H9 (cell line): ENCODE measurements at regions not wholly inside any gene's neighbourhood (a gene's known extent, or its start where the extent isn't known, plus 50 kb on each side); places are given as distances from the start of the nearest gene placed in this dataset.

Experiments used
- DNase-seq: peaks from one replicate; pipeline ENCODE4 v3.0.0-alpha.2; 2017
- H2AFZ ChIP-seq: one replicate; pipeline ENCODE4 v1.6.1; 2013; ENCODE audit warnings: mild to moderate bottlenecking, low read length, control low read depth, moderate library complexity
- H2AK5ac ChIP-seq: 2 replicates; pipeline ENCODE4 v1.6.1; 2013; ENCODE audit warnings: low read length, control low read depth, mixed read lengths; ENCODE audit not compliant: insufficient read length
- H2BK120ac ChIP-seq: one replicate; pipeline ENCODE4 v1.6.1; 2013; ENCODE audit warnings: low read depth, mild to moderate bottlenecking, low read length, control low read depth, inconsistent platforms; ENCODE audit not compliant: poor library complexity, severe bottlenecking
- H2BK12ac ChIP-seq: 2 replicates; pipeline ENCODE4 v1.6.1; 2013; ENCODE audit warnings: low read length, control low read depth, mixed read lengths, low read depth; ENCODE audit not compliant: insufficient read length
- H2BK15ac ChIP-seq: 2 replicates; pipeline ENCODE4 v1.6.1; 2013; ENCODE audit warnings: low read depth, low read length, control low read depth
- H2BK20ac ChIP-seq: one replicate; pipeline ENCODE4 v1.6.1; 2013; ENCODE audit warnings: low read depth, mild to moderate bottlenecking, low read length, control low read depth, inconsistent platforms; ENCODE audit not compliant: poor library complexity, severe bottlenecking
- H2BK5ac ChIP-seq: 2 replicates; pipeline ENCODE4 v1.6.1; 2013; ENCODE audit warnings: low read length, control low read depth, mixed read lengths; ENCODE audit not compliant: insufficient read length
- H3K14ac ChIP-seq: 2 replicates; pipeline ENCODE4 v1.6.1; 2013; ENCODE audit warnings: low read length, control low read depth; ENCODE audit not compliant: insufficient read depth
- H3K18ac ChIP-seq: 2 replicates; pipeline ENCODE4 v1.6.1; 2013; ENCODE audit warnings: low read depth, mild to moderate bottlenecking, mixed read lengths, low read length, control low read depth; ENCODE audit not compliant: insufficient read length
- H3K23ac ChIP-seq: 2 replicates; pipeline ENCODE4 v1.6.1; 2013; ENCODE audit warnings: low read length, control low read depth, mixed read lengths, low read depth; ENCODE audit not compliant: insufficient read length
- H3K23me2 ChIP-seq: 2 replicates; pipeline ENCODE4 v1.6.1; 2013; ENCODE audit warnings: low read depth, mild to moderate bottlenecking, mixed read lengths, low read length, control low read depth; ENCODE audit not compliant: insufficient read length, poor library complexity, severe bottlenecking
- H3K27ac ChIP-seq: 2 replicates; pipeline ENCODE4 v1.5.1; 2013; ENCODE audit warnings: low read length, control low read depth, mixed read lengths, low read depth; ENCODE audit not compliant: insufficient read length
- H3K27me3 ChIP-seq: 2 replicates; pipeline ENCODE4 v1.6.1; 2013; ENCODE audit warnings: low read length, control low read depth, inconsistent platforms; ENCODE audit not compliant: insufficient read depth
- H3K4ac ChIP-seq: 2 replicates; pipeline ENCODE4 v1.6.1; 2013; ENCODE audit warnings: low read depth, mild to moderate bottlenecking, control low read depth, inconsistent platforms, low read length, moderate library complexity
- H3K4me1 ChIP-seq: 2 replicates; pipeline ENCODE4 v1.6.1; 2013; ENCODE audit warnings: low read length, control low read depth, inconsistent platforms; ENCODE audit not compliant: insufficient read depth
- H3K4me2 ChIP-seq: 2 replicates; pipeline ENCODE4 v1.6.1; 2013; ENCODE audit warnings: low read length, control low read depth, mixed read lengths; ENCODE audit not compliant: insufficient read length, insufficient read depth
- H3K56ac ChIP-seq: 2 replicates; pipeline ENCODE4 v1.6.1; 2013; ENCODE audit warnings: low read depth, mild to moderate bottlenecking, mixed read lengths, low read length, control low read depth; ENCODE audit not compliant: insufficient read length
- H3K79me1 ChIP-seq: 2 replicates; pipeline ENCODE4 v1.6.1; 2013; ENCODE audit warnings: low read depth, mild to moderate bottlenecking, moderate library complexity, low read length, control low read depth, inconsistent platforms; ENCODE audit not compliant: insufficient read depth, poor library complexity, severe bottlenecking
- H3K79me2 ChIP-seq: 2 replicates; pipeline ENCODE4 v1.6.1; 2013; ENCODE audit warnings: low read length, control low read depth, inconsistent platforms; ENCODE audit not compliant: insufficient read depth
- H3K9ac ChIP-seq: 2 replicates; pipeline ENCODE4 v1.6.1; 2013; ENCODE audit warnings: low read length, control low read depth, mixed read lengths; ENCODE audit not compliant: insufficient read length; ENCODE audit errors: extremely low read depth
- H3K9me3 ChIP-seq: one replicate; pipeline ENCODE4 v1.6.1; 2013; ENCODE audit warnings: low read depth, low read length, inconsistent platforms; ENCODE audit not compliant: control insufficient read depth
- H3T11ph ChIP-seq: one replicate; pipeline ENCODE4 v1.6.1; 2013; ENCODE audit warnings: mild to moderate bottlenecking, low read length, control low read depth, inconsistent platforms
- H4K20me1 ChIP-seq: one replicate; pipeline ENCODE4 v1.6.1; 2013; ENCODE audit not compliant: control insufficient read depth, insufficient read length, insufficient read depth
- H4K5ac ChIP-seq: 2 replicates; pipeline ENCODE4 v1.6.1; 2013; ENCODE audit warnings: low read depth, mild to moderate bottlenecking, mixed read lengths, low read length, control low read depth; ENCODE audit not compliant: insufficient read length
- H4K8ac ChIP-seq: replicated peaks from 2 replicates; pipeline ENCODE4 v1.6.1; 2013; ENCODE audit warnings: low read length, control low read depth, mixed read lengths, low read depth; ENCODE audit not compliant: insufficient read length
- H4K91ac ChIP-seq: 2 replicates; pipeline ENCODE4 v1.6.1; 2013; ENCODE audit warnings: low read depth, mild to moderate bottlenecking, moderate library complexity, mixed read lengths, low read length, control low read depth; ENCODE audit not compliant: insufficient read length
- H3K27ac Mint-ChIP-seq, 3 experiments: 2 replicates in 2 of 3; 3 replicates in 1 of 3; pipeline ENCODE4 v1.8.0; 2020 to 2021; ENCODE audit warnings: mixed read lengths in 3 of 3, mild to moderate bottlenecking in 1 of 3, moderate library complexity in 1 of 3
- H3K27me3 Mint-ChIP-seq: 2 replicates; pipeline ENCODE4 v1.8.0; 2021; ENCODE audit warnings: low read depth, mild to moderate bottlenecking, moderate library complexity, mixed read lengths
- H3K36me3 Mint-ChIP-seq, 3 experiments: 2 replicates in 2 of 3; 3 replicates in 1 of 3; pipeline ENCODE4 v1.8.0; 2020 to 2021; ENCODE audit warnings: low read depth in 3 of 3, mixed read lengths in 3 of 3; ENCODE audit not compliant: insufficient read depth in 1 of 3
- H3K4me1 Mint-ChIP-seq, 2 experiments: 2 replicates each; pipeline ENCODE4 v1.8.0; 2020; ENCODE audit warnings: mixed read lengths in 2 of 2
- H3K4me3 Mint-ChIP-seq, 2 experiments: 2 replicates in 1 of 2; 3 replicates in 1 of 2; pipeline ENCODE4 v1.8.0; 2020 to 2021; ENCODE audit warnings: mild to moderate bottlenecking in 2 of 2, mixed read lengths in 2 of 2, moderate library complexity in 1 of 2
- H3K9me3 Mint-ChIP-seq, 2 experiments: 2 replicates in 1 of 2; 3 replicates in 1 of 2; pipeline ENCODE4 v1.8.0; 2020; ENCODE audit warnings: mild to moderate bottlenecking in 2 of 2, mixed read lengths in 2 of 2, moderate library complexity in 1 of 2
- CTCF ChIP-seq: fragments of 200-600 bp; sonication (generic); conservative IDR thresholded peaks from 3 replicates; pipeline ENCODE4 v1.8.0; 2021; ENCODE audit warnings: antibody characterized with exemption, mild to moderate bottlenecking
- WGBS: extraction: QIAGEN DNeasy Blood & Tissue Kit; methylation state at CpG from one replicate; pipeline ENCODE4 v1.1.7; 2013; ENCODE audit warnings: missing lambda C conversion rate, low lambda C conversion rate, mixed read lengths; ENCODE audit not compliant: insufficient read length; ENCODE audit errors: extremely low coverage; 5-methylcytosine and 5-hydroxymethylcytosine counted together

GRCh38 chr5:2983583-2984300, 232.3 kb upstream of the IRX2 start:
- no peaks in the 10 kb centered on the region for H3K27me3 ChIP-seq
- H3K56ac ChIP-seq, result no peak overlapping the region
- no peak overlapping the region for H3K18ac ChIP-seq
- no peaks in the 10 kb centered on the region for H3K4me1 ChIP-seq
- H3K79me2 ChIP-seq, result no peaks in the 10 kb centered on the region
- DNase-seq, result no peak
- H3K4ac ChIP-seq, result no peak overlapping the region
- H3K4me3 Mint-ChIP-seq, result no peak overlapping the region
- H2BK120ac ChIP-seq, result no peak overlapping the region
- H3K27me3 Mint-ChIP-seq, result no peaks in the 10 kb centered on the region; the same call in 1 of the 2 replicates
- no peak overlapping the region for H2AK5ac ChIP-seq
- no peak for TF ChIP-seq CTCF
- no peak overlapping the region for H2BK5ac ChIP-seq
- H2AFZ ChIP-seq, result no peak overlapping the region
- peaks cover 0 to 4% of the 10 kb centered on the region in 2 experiments; a peak in 3 of 5 replicates for H3K9me3 Mint-ChIP-seq
- H4K91ac ChIP-seq, result no peak overlapping the region
- no peaks in the 10 kb centered on the region for H3K23me2 ChIP-seq
- no CpG with 5 or more reads among the region's 13 CpGs for WGBS
- H3K27ac Mint-ChIP-seq, result no peak overlapping the region
- H4K20me1 ChIP-seq, result no peaks in the 10 kb centered on the region
- H3T11ph ChIP-seq, result no peak overlapping the region
- H3K79me1 ChIP-seq, result no peaks in the 10 kb centered on the region
- no peak overlapping the region for H4K8ac ChIP-seq
- H3K9ac ChIP-seq, result no peak overlapping the region
- H3K4me1 Mint-ChIP-seq, result no peaks in the 10 kb centered on the region
- H3K4me2 ChIP-seq, result no peak overlapping the region
- H3K23ac ChIP-seq, result no peak overlapping the region
- H3K14ac ChIP-seq, result no peak overlapping the region
- H2BK12ac ChIP-seq, result no peak overlapping the region
- no peak overlapping the region for H2BK15ac ChIP-seq
- no peak overlapping the region for H3K27ac ChIP-seq
- no peak overlapping the region for H4K5ac ChIP-seq
- no peaks in the 10 kb centered on the region for H3K36me3 Mint-ChIP-seq
- no peaks in the 10 kb centered on the region for H3K9me3 ChIP-seq
- H2BK20ac ChIP-seq, result no peak overlapping the region
